Dermis microvascular lymphatic vessel endothelial cell (primary cell): ENCODE measurements at regions not wholly inside any gene's neighbourhood (a gene's known extent, or its start where the extent isn't known, plus 50 kb on each side); places are given as distances from the start of the nearest gene placed in this dataset.

Experiments used
- DNase-seq, 2 donors: peaks; one replicate each; pipeline versions ENCODE4 v3.0.0 to v3.0.0-alpha.2; 2010; ENCODE audit warnings: low read depth in 2 of 2

DNA sequence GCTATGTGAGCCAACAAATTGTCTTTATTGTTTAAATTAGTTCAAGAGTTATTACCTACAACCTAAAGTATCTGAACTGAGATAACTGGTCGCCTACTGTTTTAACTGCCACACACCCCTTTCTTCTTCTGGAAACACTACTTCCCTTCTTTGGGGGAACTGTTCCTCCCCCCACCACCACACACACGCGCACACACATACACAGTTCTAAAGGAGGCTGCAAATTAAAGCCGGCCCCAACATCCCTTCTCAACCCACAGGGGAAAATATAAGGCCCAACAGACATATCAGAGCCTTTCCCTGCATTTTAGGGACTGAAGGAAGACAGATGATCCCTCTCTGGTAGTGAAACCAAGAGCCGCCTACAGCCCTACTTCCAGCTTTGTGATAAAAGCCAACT, 348.0 kb upstream of the JARID2 start:
- no peak for DNase-seq

DNA sequence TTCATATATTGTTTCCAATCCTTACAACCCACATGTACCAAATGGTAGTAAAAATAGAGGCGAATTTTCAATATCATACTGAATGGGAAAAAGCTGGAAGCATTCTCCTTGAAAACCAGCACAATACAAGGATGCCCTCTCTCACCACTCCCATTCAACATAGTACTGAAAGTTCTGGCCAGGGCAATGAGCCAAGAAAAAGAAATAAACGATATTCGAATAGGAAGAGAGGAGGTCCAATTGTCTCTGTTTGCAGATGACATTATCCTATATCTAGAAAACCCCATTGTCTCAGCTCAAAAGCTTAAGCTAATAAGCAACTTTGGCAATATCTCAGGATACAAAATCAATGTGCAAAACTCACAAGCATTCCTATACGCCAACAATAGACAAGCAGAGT, 346.4 kb upstream of the JARID2 start:
- DNase-seq = peak in 1 of 2 donors; percentile 68

DNA sequence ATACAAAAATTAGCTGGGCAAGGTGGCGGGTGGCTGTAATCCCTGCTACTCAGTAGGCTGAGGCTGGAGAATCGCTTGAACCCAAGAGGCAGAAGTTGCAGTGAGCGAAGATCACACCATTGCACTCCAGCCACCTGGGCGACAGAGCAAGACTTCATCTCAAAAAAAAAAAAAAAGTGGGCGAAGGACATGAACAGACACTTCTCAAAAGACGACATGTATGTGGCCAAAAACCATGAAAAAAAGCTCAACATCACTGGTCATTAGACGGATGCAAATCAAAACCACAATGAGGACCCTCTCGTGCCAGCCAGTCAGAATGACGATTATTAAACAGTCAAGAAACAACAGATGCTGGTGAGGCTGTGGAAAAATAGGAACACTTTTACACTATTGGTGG, 344.9 kb upstream of the JARID2 start:
- DNase-seq = no peak

DNA sequence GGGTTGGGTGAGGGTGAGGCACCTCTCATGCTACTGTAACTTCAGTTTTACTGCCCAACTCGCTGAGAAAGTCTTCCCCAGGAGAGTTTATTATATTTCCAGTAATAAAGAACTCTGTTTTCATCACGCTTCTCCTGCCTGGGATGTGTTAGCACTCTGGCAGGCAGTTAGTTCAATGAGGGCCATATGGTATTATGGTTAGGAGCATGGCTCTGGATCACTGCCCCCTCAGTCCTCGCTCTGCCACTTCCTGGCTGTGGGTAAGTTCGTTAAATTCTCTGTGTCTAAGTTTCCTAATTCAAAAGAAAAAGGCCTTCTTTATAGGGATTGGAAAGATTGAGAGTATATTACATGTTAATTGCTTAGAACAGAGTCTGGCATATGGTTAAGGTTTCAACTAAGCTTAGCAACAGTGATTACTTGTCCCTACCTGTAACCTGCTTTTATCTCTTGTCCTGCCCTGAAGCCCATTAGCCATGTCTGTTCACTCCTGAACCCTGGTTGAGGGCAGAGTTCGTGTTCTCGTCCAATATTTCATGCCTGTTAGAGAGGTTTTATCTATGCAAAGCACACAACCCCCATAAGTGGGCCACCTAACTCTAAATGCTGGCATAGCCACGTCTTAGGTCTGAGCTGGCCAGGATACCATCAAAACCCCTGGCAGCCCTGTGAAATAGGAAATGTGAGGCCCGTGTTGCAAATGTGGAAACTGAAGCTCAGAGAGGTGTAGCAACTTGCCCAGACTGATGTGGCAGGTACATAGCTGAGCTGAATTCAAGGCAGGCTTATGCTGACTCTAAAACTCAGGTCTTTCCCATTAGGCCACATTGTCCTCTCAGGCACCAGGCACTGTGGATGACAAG, 342.5 kb upstream of the JARID2 start:
- DNase-seq = no peak

DNA sequence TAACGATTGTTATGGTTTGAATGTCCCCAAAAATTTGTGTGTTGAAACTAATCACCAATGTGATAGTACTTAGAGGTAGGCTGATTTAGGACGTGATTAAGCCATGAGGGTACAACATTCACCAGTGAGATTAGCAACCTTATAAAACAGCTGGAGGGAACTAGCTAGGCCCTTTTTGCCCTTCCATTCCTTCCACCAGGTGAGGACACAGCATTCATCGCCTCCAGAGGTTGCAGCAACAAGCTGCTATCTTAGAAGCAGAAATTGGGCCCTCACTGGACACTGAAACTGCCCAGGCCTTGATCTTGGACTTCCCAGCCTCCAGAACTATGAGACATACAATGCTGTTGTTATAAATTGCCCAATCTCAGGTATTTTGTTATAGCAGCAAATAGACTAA, 340.7 kb upstream of the JARID2 start:
- DNase-seq = no peak

DNA sequence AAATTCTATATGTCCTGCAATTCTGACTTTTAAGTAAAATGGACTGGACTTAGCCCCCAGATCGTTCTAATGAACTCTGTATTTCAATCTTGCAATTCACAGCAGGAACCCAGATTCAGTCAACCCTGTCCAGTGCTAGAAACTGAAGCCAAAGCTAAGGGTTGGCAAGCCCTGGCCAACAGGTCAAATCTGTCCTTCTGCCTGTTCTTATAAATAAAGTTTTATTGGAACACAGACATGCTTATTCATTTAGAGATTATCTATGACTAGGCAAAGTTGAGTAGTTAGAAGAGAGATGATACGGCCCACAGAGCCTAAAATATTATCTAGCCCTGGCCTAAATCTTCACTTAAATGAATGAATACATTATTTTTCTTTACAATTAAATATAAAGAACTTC, 339.2 kb upstream of the JARID2 start:
- DNase-seq = no peak

DNA sequence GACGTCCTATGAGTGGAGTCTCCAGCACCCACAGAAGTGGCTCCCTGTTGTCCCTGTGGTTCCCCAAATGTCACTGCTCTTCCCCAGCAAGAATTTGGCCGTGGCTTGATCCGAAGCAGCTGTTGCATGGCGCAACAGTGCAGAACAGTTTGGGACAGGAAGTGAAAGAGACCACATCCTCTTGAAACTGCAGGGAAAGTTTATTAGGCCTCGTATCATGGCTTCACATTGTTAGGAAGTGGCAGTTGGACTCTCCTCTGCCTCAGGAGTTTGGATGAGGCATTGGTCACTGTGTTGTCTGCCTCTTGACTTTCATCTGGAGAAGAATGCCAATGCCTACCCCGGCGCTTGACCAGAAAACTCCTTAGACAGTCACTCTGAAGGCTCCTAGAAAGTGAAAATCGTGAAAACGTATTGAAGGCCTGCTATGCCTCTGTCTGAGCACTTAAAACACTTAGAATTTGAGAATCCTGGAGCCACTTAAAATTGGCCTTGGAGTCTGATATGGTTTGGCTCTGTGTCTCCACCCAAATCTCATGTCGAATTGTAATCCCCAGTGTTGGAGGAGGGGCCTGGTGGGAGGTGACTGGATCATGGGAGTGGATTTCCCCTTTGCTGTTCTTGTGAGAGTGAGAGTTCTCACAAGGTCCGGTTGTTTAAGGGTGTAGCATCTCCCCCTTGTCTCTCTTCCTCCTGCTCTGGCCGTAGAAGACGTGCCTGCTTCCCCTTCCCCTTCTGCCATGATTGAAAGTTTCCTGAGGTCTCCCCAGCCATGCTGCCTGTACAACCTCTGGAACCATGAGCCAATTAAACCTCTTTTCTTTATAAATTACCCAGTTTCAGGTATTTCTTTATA, 334.9 kb upstream of the JARID2 start:
- DNase-seq = no peak

DNA sequence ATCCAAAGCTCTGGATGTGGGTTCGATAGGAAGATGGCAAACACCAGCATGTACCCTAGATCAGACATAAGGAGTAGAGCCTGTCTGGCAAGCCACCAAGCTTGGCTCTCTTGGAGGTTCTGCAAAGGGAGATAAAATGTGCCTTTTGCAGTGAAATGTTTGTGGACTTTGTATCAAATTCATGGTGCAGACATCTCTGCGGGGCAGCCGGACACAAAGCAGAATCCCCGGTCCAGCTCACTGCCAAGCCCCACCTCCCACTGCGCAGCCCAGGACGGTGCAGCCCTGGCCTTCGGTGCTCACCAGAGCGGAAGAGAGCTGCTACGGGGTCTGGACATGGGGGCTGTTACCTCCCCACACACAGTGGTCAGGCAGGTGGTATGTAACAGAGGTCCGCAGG, 333.6 kb upstream of the JARID2 start:
- no peak for DNase-seq

DNA sequence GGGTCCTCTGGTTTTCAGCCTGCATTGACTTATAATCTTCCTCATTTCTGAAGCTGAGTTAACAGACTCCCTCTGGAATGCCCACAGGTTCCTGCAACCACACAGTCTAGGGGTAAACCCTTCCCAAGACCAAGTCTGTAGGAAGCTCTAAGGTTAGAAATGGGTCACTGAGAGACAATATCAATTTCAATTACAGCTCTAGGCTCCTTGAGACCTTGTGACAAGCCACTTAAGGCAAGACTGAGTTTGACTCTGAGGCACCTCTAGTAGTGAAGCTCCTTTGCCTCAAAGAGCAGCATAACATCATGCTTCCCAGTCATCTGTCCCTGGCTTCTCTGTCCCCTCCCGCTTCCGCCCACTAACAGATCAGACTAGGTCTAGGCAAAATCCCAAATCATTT, 333.2 kb upstream of the JARID2 start:
- DNase-seq = no peak

DNA sequence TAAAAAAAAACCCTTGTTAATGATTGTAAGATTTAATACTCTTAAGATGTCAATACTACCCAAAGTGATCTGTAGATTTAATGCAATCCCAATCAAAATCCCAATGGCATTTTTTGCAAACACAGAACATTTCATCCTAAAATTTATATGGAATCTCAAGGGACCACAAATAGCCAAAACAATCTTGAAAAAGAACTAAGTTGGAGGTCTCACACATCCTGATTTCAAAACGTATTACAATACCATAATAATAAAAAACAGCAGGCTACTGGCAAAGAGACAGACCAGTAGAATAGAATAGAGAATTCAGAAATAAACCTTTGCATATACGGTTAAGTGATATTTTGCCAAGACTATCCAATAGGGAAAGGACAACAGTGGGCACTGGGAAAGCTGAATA, 331.9 kb upstream of the JARID2 start:
- DNase-seq = no peak

DNA sequence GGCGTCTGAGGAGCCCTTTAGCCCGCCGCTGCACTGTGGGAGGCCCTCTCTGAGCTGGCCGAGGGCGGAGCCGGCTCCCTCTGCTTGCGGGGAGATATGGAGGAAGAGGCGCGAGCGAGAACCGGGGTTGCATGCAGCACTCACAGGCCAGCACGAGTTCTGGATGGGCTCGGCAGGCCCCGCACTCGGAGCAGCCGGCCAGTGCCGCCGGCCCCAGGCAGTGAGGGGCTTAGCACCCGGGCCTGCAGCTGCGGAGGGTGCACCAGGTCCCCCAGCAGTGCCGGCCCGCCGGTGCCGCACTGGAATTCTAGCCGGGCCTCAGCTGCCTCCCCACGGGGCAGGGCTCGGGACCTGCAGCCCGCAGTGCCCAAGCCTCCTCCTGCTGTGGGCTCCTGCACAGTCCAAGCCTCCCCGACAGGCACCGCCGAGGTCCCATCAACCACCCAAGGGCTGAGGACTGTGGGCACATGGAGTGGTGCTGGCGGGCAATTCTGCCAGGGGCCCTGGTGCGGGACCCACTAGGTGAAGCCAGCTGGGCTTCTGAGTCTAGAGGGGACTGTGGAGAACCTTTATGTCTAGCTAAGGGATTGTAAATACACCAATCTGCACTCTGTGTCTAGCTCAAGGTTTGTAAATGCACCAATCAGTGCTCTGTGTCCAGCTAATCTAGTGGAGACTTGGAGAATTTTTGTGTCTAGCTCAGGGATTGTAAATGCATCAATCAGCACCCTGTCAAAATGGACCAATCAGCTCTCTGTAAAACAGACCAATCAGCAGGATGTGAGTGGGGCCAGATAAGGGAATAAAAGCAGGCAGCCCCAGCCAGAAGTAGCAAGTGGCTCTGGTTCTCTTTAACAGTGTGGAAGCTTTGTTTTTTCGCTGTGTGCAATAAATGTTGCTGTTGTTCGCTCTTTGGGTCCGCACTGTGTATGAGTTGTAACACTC, 329.7 kb upstream of the JARID2 start:
- no peak for DNase-seq

DNA sequence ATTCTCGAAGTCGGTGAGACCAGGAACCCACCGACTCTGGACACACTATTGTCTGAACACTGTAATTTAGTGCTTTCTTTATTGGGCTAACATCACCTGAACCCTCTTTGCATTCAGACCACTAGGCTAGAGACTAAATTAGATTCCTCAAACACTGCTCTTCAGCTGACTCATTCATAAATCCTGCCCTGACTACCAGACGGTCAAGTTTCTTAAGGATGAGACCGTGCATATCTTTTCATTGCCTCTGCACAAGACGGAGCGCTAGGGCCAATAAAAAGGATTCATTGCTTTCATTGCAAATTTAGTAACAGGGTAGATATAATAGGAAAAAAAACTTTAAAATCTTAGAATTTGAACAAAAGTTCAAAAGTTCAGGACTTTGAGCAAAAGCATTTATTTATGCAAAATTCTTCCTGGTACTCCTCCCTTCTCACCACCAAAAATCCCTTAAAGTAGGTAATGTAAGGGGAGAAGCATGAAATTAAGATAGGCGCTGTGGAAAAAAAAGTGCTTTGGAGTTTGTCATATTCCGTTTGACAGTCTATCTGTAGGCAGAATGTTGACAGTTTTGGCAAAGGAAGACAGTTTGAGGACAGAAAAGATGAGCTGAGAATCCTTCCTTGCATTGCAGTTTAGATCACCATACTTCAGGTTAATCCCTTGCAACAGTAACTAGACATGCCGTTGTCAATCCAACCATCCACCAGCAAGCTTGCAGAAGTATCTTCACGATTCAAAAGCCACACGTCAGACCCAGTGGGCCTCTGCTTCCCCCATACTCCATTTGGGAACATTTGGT, 328.6 kb upstream of the JARID2 start:
- DNase-seq = no peak

DNA sequence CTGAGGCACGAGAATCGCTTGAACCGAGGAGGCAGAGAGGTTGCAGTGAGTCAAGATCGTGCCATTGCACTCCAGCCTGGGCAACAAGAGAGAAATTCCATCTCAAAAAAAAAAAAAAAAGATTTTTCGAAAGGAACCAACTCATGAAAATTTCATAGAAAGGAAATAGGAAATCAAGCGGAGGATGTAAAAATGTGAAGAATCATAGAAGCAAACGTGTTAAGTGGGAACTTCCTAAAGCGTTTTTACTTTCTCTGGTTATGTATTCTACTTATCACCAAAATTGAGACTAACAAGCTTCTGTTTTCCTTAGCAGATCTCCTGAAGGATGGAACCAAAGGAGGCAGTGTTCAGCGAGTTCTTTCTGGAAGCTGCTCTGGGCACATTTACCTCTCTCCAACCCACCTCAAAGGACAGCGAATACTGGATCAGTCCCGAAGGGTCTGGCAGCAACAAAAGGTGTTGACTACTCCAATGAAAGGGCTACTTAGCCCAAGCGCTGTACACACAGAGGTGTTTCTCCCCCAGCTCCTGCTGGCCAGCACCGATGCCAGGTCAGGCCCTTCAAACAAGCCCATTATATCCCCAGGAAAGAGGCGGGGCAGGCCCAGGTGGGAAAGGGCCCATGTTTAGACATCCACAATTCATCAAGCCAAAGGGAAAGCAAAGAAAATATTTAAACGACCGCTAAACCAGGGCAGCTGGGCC, 327.5 kb upstream of the JARID2 start:
- DNase-seq = no peak

DNA sequence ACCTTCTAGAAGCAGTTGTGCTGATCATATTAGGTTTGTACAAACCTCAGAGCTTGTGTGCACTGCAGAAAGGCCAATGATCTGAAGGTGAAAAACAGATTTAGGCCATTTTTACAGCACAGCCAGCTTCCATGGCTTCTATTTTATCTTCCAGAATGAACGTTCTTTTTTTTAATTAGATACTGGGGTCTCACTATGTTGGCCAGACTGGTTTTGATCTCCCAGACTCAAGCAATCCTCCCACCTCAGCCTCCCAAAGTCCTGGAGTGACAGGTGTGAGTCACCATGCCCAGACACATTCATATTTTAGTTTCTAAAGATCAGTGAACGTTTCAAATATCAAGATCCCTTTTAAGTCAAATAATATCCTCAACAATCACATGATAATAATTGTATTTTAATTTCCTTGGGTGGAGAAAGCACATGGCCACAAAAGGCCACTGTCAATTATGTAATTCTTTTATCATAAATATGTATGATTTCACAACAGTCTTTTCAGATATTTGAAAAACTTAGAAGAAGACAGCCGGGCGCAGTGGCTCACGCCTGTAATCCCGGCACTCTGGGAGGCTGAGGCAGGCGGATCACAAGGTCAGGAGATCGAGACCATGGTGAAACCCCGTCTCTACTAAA, 326.7 kb upstream of the JARID2 start:
- no peak for DNase-seq

DNA sequence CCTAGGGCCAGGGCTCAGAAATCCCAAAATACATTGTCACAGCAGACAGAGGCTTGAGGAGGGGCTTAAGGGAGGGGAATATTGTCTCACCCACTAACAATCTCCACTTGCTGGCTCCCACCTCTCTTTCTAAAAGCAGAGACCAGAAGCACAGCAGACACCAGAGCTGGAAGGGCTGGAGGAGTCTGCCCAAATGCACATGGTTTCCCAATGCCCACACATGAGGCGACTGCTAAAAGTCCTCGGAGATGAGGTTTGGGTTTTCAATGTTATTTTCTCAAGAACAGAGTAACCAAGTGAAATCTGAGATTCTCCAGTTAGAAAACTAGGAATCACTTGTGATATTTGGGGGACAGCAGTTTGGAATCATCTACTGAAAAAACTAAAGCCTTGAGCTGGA, 325.6 kb upstream of the JARID2 start:
- DNase-seq = no peak

DNA sequence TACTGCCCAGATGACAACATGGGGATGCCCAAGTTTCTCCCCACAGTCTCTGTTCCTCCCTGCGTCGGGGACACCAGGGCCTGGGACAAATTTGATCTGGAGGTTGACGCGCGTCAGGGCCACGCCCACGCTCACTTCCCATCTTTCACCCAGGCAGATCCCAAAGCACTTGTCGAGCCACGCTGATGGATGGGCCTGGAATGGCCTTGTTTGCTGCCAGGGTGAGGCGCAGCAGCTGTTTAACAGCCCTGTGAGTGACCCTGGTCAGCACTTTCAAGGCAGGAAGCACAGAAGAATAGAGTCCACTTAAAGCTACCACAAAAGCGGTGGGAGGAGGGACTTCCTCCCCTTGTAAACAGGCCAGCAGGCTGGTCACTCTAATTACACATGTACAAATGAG, 324.7 kb upstream of the JARID2 start:
- DNase-seq = peak; percentile 40 to 64

DNA sequence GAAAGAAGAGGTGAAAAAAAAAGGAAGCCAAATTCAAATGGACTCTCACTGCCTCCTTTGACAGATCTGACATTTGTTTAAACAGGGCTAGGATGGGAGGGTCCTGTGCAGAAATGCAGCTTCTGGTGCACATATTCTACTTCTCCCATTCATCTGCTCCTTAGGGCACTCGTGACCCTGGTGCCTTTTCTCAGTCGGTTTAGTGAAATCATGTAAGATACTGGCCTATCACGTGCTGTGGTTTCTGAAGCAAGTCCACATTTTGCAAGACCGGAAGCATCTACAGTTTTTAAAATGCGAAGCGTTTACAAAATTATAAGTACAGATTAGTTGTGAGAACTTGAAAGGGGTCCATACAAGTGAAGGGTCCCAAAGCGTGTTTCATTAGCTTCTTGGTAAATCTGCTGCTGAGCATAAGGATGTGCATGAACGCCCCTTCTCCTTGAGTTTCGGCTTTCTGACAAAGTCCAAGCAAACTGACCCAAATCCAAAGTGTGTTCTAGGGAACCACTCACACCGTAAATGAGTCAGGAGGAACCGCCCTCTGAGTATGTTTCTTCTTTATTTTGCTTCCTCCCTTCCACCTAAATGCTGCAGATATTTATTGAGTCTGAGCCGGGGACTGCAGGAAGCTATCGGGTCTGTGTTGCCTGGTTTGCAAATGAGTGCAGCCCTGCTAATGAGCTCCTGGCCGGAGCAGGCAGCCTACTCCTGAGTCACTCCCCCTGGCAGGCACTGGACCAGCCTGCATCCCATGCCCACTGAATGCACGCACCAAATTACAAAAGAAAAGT, 323.8 kb upstream of the JARID2 start:
- DNase-seq = no peak

DNA sequence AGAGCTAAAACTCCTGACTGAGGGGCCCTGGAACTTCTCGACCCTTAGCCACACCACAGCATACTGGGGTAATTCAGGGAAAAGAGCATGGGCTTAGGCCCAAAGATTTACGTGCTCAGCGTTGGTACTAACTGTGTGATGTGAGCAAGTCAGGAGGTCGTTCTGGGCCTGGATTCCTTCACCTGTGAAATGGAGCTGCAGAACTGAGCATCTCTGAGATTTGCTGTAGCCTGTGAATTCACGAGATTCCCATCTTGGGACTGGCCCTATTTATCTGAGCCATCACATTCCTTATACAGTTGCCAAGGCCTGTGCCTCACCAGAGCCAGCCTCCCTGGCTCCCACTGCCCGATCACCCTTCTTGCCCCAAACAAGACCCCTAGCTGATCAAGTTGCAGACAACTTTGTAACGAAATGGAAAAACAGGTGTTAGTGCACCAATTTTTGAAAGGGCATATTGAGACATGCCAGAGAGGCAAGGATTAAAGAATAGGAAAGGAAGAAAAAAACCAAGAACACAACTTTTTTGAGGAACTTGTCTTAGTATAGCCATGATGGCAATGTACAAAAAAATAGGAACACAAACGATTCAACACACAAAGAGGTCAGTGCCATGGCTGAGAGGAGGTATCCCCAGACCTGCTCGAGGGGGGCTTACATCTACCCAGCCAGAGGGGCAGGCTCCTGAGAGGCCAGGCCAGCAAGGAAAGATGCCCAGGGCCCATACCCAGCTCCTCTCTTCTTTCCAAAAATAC, 323.0 kb upstream of the JARID2 start:
- no peak for DNase-seq
